ENCODE measurements at regions not wholly inside any gene's neighbourhood (a gene's known extent, or its start where the extent isn't known, plus 50 kb on each side); places are given as distances from the start of the nearest gene placed in this dataset.

GRCh38 chr2:167626301-167626700, 621.1 kb downstream of the STK39 start:
- no peak for TF ChIP-seq CTCF (IDR thresholded peaks at IDR 0.05; ENCODE audit: control insufficient read depth, extremely low read depth, insufficient read depth)
- DNase-seq (ENCODE audit: low read depth) = no peak
- H3K4me3 ChIP-seq (ENCODE audit: low read depth, low read length) = no peak overlapping the region

DNA sequence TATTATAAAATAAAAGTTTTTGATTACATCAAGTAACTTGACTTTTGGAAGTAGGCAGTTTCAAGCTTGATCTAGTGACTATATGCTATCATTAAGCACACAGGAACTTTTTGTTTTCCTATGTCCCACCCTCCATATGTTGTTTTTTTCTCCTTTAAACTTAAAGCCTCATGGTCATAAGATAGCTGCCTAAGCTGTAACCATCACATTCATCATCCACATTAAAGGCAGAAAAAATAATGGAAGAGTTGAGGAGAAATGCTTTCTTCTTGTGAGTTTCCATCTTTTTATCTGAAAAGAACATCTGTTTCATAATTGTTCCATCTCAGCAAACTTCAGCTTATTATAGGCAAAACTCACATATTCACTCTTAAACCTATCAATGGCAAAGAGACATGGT, 630.4 kb downstream of the STK39 start:
- no peak for TF ChIP-seq CTCF (IDR thresholded peaks at IDR 0.05; ENCODE audit: control insufficient read depth, extremely low read depth, insufficient read depth)
- no peak overlapping the region for H3K4me3 ChIP-seq (ENCODE audit: low read depth, low read length)
- DNase-seq (ENCODE audit: low read depth) = no peak

- no peak for TF ChIP-seq CTCF (IDR thresholded peaks at IDR 0.05; ENCODE audit: control insufficient read depth, extremely low read depth, insufficient read depth)
- no peak for DNase-seq (ENCODE audit: low read depth)
- no peak overlapping the region for H3K4me3 ChIP-seq (ENCODE audit: low read depth, low read length)
Measured at GRCh38 chr2:167613471-167613870, 633.9 kb downstream of the STK39 start.

DNA sequence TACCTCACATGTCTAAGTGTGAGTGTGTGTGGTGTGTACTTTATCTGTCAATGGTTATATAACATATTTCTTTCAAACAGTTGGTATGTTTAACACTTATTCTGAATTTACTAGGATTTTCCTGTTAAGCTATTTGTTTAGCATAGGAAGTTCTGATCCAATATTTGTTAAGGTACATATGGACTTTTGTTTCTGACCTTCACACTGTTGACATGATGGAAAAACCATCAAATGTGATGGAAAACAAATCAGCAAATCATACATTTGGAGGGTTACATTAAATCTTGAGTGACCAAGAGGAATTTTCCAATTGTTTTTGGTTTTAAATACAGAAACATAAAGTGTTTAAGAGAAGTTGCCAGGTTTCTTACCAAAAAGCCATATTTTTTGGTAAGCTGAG, 638.9 kb downstream of the STK39 start:
- no peak for TF ChIP-seq CTCF (IDR thresholded peaks at IDR 0.05; ENCODE audit: control insufficient read depth, extremely low read depth, insufficient read depth)
- DNase-seq (ENCODE audit: low read depth) = no peak
- H3K4me3 ChIP-seq (ENCODE audit: low read depth, low read length) = no peak overlapping the region

DNA sequence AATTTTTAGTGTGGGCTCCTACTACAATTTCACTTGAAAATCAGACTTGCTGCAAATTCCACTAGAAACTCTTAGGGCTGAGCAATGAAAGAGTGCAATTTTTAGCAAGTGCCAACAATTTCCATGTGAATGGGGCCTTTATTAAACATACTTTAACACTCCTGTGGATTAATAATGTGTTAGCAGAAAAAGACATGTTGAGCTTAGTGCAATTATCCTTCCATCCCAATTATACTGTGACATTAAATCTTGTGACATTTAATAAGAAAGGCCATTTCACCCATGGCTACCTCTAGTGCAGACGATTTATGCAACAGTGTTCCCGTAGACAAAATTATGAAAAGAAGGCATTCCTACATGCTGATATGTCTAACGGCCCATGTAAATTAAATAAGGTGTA, 639.7 kb downstream of the STK39 start:
- H3K4me3 ChIP-seq (ENCODE audit: low read depth, low read length) = no peak overlapping the region
- TF ChIP-seq CTCF (IDR thresholded peaks at IDR 0.05; ENCODE audit: control insufficient read depth, extremely low read depth, insufficient read depth) = no peak
- no peak for DNase-seq (ENCODE audit: low read depth)

DNA sequence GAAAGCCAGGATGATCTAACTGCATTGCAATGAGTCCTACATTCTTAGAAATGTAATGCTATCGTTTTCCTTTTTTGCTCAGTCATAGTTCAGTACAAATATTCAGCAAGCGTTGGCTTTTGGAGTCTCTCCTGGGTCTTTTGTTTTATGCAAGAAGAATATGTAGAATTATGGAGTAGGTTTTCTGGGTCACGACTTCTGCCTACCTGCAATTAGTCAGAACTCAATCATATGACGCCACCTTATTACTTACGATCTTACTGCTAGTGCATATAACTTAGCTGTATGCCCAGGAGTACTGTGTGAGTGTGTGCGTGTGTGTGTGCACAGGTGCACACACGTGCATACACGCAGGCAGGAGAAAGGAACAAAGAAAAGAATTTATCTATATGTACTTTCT, 640.2 kb downstream of the STK39 start:
- no peak for TF ChIP-seq CTCF (IDR thresholded peaks at IDR 0.05; ENCODE audit: control insufficient read depth, extremely low read depth, insufficient read depth)
- no peak overlapping the region for H3K4me3 ChIP-seq (ENCODE audit: low read depth, low read length)
- no peak for DNase-seq (ENCODE audit: low read depth)

GRCh38 chr2:167602122-167602521, 645.3 kb downstream of the STK39 start:
- TF ChIP-seq CTCF (IDR thresholded peaks at IDR 0.05; ENCODE audit: control insufficient read depth, extremely low read depth, insufficient read depth) = no peak
- DNase-seq (ENCODE audit: low read depth) = no peak

More at GRCh38 chr2:167602122-167602521, 645.3 kb downstream of the STK39 start:
- no peak overlapping the region for H3K4me3 ChIP-seq (ENCODE audit: low read depth, low read length)

Data from LNCaP clone FGC (cell line).